ENCODE measurements at regions not wholly inside any gene's neighbourhood (a gene's known extent, or its start where the extent isn't known, plus 50 kb on each side); places are given as distances from the start of the nearest gene placed in this dataset.
"Not testable (repeated sequence)": the region's sequence is repeated elsewhere in the genome, so short reads cannot be mapped to it uniquely, and the experiment has no call there.

DNA sequence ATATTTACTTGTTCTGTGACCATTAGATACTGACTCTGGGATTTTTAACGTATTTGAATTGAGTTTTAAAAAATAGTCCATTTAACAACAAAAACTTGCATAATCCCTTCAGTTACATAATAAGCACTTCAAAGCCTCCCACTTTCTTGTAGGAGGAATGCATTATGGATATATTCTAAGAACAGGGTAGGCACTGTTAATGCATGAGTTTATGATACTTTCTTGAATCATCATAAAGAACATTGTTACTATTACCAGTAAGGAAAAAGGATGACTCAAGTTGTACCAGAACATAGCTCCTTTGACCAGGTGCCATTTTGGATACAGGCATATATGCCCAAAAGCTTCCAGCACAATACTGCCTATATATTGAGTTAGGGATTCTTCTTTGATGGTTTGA, 671.4 kb downstream of the GALC start:
- DNase-seq (ENCODE audit: low read depth, low spot score): no peak

DNA sequence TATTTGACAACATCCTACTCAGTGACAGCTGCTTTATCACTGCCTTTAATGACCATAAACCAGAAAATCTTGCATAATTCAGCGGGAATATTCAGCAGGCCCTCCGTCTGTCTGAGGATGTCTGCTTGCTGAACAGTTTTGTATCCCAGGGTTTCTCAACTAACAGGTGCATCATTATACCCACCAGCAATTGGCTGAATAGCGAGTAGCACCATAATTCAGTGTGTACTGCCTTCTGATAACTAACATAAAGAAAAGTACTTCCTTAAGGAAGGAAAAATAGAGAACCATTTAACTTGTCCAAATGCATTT, 680.1 kb downstream of the GALC start:
- DNase-seq (ENCODE audit: low read depth, low spot score): no peak

DNA sequence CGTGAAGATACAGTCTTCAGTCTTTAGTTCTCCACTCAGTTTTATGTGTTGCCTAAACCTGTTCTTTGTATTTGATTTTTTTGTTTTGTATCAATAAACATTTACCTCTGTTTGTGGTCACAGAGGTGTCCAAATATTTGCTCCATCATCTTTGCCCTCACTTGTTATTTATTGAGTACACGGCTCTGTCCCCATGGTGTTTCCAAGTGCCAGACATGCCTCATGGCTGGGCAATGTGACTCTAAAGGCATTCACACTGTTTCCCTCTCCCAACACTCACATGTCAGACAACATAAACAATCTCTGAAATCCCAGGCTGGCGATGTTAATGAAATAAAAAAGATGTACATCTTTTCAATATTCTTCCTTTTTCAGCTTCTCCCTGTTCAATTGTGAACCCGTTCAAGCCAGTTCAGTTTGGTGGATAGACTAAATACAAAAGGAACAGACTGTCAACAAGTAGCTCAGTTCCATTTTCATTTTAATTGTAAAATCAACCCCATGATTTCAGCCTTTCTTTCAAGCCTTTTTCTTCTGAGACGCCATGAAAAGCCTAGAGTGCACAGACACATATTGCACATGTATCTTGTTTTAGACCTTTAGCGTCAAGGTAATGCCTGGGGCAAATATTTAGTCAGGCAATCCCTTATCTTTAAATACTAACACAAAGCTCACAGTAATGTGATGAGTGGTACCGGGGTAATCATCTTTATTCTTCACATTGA, 680.7 kb downstream of the GALC start:
- DNase-seq (ENCODE audit: low read depth, low spot score): no peak

DNA sequence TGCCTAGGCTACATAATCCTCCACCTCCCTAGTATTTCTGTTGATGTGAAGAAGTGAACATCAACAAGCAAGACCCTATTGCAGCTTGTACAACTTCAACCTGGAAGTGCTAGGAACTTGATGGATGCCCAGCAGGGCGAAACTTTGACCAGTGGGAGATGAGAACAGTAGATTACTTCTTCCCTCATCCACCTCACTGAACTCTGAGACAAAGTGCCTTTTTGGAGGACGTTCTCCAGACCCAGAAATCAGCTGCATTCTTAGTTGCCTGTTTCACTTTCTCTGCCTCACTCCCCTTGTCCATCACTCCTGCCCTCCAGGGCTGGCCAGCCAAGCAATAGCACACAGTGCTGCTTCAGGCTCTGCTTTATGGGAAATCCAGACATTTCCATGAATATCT, 683.4 kb downstream of the GALC start:
- DNase-seq (ENCODE audit: low read depth, low spot score): no peak

DNA sequence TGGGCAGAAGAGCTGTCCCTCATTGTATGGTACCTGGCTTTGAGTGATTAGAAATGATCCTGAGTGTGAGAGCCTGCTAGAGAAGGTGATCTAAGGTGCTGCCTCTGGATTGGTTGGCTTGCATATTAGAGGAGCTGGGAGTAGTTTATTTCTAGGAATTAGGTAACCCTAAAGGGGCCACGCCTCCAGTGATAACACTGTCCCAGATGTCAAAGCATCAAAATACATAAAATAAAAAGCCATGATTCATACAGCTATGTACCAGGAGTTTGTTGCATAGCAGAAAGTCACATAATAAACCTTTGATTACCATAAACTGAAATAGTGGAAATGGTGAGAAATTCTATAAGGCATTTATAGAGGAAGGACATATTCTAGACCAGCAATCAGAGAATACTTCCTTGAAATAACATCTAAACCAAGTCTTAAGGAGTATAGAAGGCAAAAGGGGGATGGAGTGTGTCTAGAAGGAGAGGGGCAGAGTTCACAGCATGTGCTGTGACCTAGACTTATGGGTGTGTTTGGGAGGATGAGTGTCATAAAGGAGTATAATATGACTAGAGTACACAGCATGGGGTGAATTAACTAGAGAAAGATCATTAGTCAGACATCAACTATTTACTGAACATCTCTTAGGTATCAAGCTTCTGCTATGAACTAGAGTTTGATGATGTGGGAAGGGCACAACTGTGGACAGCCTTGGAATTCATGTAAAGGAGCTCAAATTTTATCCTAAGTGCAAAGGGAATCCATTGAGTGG, 686.4 kb downstream of the GALC start:
- no peak for DNase-seq (ENCODE audit: low read depth, low spot score)

DNA sequence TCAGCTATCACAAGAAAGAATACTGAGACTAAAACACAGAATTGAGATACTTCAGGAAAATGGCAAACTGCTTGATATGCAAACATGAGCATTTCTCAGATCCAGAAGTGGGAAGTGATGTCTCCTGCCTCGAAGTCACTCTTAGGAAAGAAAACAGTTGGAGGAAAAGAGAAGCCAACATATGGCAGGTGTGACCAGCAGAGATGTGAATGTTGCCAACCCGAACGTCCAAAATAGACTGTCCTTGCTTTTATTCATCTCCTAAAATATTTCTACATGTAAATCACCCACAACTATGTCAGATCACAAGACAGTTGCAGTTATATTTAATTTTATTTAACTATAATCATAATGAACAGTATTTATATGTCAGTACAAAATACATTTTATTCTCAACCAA, 687.6 kb downstream of the GALC start:
- no peak for DNase-seq (ENCODE audit: low read depth, low spot score)

DNA sequence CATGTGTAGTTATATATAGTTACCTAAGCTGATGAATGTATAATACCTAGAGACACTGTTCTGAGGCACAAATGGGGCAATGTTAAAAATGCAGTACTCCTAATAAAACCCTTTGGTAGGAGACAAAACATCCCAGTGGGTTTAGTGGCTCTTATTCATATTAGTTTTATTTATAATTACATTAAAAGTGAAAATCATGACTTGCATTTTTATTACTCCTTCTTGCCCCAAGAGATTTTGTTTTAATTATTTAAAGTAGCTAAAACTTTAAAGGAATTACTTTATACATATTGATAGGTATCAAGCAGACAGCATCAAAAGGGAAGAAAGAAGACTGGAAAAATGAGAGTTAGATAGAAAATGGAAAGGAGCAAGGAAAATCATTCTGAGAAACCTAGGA, 688.6 kb downstream of the GALC start:
- DNase-seq (ENCODE audit: low read depth, low spot score): no peak

DNA sequence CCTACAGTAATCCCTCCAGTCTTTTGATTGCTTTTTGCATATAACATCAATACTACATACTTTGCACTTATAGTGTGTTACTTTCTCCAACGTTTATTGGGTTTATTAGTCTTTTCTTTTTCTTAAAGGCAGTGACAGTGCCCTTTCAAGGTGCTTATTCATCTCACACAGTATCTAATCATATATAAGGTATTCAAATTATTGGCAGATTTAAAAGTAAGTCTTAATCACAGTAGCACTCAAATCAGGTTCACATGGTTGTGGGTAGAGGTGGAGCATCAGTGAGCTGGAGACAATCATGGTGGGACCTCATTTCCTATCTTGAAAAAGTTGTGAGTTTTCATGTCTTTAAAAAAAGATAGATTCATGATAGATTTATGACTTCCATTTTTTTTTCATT, 706.2 kb downstream of the GALC start:
- DNase-seq (ENCODE audit: low read depth, low spot score): no peak

DNA sequence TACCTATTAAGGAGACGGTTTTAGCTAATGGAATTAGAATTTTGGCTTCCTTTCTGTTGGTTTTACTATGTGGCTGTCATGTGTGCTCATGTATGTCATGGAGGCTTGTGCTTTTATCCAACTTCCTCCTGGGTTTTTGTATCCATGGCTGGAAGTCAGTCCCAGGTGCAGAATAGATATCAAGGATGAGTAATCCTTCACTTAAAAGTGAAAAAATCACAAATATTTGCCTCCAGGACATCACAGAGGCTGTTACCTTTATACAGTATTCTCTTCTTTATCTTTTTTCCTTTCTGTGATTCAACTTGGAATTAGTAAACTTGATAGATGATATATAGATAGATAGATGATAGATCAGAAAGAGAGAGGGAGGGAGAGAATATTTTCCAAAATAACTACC, 706.8 kb downstream of the GALC start:
- no peak for DNase-seq (ENCODE audit: low read depth, low spot score)

DNA sequence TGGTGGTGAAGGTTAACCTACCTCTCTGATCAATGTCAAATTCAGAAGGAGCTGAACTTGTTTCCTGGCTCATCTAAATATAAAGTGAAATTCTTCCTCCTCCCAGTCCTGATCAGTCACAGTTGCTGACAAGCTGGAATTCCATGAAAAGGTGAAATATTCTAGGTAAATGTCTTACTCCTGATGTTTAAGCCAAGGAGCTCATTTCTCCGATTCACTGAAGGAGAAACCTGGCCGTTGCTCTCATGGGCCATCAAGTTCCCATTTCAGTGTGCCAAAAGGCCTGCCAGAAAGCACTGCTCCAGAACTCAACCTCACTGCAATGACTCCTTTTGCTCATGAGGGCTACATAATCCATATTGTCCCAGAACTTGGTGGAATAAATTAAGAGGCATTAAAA, 707.5 kb downstream of the GALC start:
- DNase-seq (ENCODE audit: low read depth, low spot score): no peak

DNA sequence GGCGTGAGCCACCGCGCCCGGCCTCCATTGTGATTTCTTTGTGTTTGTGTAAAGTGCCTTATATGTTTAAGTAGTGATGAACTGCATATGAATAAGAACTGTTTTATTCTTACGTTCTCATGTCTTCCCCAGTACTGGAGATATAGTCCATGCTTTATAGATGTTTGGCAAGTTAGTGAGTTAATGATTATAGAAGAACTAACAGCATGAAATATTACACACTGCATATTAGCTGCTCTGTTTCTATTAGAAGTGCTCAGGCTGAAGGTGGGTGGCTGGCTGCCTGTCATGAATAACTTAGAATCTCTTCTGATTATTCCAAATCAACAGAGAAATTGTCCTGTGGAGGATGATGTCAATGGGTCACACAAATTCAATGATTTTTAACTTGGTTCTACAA, 709.4 kb downstream of the GALC start:
- no peak for DNase-seq (ENCODE audit: low read depth, low spot score)

DNA sequence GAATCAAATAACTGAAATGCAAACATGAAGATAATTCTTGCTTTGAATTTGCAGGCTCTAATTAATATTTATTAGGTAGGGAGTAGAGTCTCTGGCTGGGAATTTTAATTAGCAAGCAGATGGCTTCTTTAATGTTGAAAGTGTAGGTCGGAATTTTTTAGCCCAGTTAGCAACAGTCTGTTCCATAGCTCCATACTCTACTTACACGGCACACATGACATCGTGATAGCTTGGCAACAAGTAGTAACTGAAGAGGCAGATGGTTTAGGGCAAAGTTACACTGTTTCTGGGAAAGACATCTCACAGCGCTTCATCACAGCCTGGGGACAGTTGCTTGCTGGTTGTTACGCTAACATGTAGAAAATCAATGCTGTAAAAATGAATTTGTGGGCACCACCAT, 710.7 kb downstream of the GALC start:
- no peak for DNase-seq (ENCODE audit: low read depth, low spot score)

DNA sequence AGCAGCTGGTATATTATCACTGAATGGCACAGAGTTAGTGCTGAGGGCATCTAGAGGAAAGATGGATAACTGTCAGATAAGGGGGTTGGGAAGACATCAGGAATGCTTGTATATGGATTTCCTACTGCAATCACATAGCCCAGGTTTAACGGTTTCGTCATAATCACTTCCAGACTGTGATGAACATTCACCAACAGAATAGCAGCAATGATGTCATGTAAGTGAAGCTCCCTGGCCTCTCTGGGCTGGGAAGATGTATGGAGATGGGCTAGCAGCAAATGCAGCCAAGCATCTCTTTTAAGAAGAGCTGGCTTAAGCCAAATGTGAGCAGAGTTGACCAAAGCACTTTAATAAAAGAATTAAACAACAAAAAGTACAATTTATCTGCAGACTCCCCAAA, 714.6 kb downstream of the GALC start:
- no peak for DNase-seq (ENCODE audit: low read depth, low spot score)

DNA sequence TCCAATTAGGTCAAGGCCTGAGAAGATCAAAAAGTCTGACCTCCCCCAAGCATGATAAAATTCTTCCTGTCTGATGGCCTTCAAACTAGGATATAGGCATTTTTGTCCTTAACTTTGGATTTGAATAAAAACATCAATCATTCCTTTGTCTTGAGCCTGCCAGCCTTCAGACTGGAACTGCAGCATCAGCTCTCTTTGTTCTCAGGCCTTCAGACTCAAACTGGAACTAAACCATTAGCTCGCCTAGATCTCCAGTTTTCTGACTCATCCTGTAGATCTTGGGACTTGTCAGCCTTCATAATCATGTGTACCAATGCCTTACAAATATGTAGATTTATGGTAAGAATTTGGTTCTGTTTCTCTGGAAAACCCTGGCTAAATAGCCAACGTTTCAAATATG, 721.7 kb downstream of the GALC start:
- DNase-seq (ENCODE audit: low read depth, low spot score): no peak

DNA sequence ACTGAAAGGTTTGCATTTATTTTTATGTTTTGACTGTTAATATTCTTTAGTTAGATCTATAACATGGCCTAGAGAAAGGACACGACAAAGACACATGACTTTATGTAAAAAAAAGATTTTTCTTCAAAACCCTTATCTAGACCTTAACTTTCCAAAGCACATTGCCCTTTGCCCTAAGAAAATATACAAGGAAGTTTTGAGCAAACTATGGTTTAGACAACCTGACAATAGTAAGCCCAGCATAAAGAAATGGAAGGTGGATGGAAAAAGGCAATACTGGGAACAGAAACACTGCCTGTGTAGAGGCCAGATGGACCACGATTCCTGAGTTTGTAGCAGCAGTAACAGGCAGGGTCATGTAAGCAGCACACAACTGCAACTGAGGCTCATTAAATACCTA, 724.0 kb downstream of the GALC start:
- DNase-seq (ENCODE audit: low read depth, low spot score): no peak

DNA sequence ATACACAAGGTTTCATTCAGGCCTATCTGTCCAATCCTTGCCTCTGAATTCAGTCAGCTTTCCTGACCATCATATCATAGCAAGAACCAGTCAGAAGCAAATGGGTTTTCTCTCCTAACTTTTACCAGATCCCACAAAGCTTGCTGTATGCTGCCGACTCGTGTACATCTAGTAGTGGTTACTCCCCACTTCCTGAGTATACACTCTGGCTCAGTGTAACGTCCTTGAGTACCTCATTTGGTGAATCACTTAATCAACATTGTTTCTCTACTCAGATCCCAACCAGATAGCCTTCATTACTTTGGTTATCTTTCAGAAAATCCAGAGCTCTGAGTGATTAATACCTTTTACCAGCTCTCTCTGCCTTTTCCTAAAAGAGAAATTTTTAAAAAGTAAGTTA, 728.2 kb downstream of the GALC start:
- no peak for DNase-seq (ENCODE audit: low read depth, low spot score)

DNA sequence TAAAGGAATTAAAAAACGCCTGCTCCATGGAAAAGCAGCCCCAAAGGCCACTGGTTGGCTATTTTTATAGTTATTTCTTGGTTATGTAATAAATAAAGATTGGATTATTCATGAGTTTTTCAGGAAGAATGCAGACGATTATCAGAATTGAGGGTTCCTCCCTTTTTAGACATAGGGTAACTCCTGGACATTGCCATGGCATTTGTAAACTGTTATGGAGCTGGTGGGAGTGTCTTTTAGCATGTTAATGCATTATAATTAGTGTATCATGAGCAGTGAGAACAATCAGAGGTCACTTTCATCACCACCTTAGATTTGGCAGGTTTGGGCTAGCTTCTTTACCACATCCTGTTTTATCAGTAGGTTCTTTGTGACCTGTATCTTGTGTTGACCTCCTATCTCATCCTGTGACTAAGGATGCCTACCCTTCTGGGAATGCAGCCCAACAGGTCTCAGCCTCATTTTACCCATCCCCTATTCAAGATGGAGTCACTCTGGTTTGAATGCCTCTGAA, 728.7 kb downstream of the GALC start:
- no peak for DNase-seq (ENCODE audit: low read depth, low spot score)

DNA sequence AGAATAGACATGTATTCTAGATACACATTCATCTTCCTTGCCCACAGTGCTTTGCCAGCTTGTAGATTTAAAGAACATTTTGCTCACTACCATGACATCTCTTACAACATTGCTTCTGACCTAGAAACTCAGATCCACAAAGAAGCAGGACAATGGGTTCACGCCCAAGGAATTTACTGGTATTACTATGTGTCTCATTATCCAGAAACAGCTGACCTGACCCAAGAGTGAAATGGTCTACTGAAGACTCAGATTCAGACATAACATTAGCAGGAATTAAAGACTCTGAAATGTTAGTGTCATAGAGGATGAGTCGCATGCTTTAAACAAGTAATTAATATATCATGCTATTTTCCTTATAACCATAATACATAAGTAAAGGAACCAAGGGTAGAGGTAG, 731.4 kb downstream of the GALC start:
- DNase-seq (ENCODE audit: low read depth, low spot score): no peak

DNA sequence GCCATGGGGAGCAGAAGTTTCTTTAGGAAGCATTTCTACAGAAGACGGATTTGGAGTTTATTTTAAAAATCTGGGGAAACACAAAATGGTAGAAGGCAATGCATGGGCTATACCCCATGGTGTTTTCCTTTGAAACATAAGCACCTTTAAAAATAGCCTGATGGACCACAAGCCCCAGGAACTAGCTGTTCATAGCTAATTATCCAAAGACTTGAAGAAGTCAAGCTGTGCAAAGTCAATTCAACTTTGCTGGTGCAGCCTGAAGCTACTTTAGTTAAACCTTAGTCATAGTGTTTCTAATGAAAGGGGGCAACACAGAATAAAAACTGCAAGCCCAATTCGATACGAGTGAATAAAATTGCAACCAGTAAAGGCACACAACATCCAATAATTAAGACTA, 732.5 kb downstream of the GALC start:
- no peak for DNase-seq (ENCODE audit: low read depth, low spot score)

DNA sequence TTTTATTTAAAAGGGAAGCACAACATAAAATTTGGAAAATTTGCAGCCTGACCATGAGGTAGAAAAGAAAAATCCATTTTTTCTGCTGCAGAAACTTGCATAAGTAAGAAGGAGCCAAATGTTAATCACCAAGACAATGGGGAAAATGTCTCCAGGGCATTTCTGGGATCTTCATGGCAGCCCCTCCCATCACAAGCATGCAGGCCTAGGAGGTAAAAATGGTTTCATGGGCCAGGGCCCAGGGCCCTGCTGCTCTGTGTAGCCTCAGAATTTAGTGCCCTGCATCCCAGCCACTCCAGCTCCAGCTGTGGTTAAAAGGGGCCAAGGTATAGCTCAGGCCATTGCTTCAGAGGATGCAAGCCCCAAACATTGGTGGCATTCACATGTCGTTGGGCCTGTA, 735.6 kb downstream of the GALC start:
- DNase-seq (ENCODE audit: low read depth, low spot score): no peak

DNA sequence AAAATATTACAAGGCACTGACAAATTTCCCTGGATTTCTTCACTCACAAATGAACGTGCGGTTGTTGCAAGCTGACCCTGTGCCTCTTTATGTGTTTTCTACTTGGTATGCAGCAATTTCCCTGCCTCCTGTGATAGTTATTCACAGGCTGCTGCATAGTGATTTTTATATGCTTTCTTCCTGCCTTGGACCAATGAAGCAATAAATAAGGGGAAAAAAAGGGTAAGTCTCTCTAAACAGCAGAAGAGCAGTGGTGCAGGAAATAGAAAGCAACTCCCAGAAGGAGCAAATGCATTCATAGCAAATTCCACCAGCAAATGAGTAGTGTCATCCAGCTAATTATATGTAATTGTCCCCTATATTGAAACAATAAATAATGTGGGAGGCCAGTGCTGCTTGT, 737.9 kb downstream of the GALC start:
- DNase-seq (ENCODE audit: low read depth, low spot score): no peak

DNA sequence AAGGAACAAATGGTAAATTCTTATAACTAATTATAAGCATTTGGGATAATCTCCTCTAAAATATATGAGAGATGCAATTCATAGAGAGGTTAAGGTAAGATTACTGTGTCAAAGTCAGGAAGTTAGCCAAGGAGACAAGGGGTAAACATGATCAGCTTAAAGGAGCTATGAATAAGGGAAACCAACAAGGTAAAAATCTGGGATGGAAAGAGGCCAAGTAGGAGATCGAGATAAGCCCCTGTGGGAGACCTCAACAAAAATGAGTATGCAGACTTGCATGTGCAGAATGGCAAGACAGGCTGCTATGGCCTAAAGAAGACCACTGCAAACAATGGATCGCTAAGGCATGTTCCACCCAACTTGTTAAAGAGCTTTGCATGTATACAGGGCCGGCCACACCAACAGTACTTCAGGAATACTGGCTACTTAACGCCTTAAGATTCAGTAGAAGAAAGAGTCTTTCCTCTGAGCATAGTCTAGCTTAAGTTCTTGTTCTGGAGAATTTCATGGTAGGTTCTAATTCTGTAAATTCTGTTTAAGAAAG, 738.6 kb downstream of the GALC start:
- no peak for DNase-seq (ENCODE audit: low read depth, low spot score)

DNA sequence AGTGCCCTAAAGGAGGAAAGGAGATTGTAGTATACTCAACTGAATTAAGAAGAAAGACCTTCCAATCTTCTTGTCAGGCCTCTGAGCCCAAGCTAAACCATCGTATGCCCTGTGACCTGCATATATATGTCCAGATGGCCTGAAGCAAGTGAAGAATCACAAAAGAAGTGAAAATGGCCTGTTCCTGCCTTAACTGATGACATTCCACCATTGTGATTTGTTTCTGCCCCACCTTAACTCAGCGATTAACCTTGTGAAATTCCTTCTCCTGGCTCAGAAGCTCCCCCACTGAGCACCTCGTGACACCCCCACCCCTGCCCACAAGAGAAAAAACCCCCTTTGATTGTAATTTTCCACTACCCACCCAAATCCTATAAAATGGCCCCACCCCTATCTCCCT, 739.2 kb downstream of the GALC start:
- DNase-seq (ENCODE audit: low read depth, low spot score): not testable (repeated sequence)

Data from astrocyte of the hippocampus (primary cell).